ENCODE measurements at regions not wholly inside any gene's neighbourhood (a gene's known extent, or its start where the extent isn't known, plus 50 kb on each side); places are given as distances from the start of the nearest gene placed in this dataset.

DNA sequence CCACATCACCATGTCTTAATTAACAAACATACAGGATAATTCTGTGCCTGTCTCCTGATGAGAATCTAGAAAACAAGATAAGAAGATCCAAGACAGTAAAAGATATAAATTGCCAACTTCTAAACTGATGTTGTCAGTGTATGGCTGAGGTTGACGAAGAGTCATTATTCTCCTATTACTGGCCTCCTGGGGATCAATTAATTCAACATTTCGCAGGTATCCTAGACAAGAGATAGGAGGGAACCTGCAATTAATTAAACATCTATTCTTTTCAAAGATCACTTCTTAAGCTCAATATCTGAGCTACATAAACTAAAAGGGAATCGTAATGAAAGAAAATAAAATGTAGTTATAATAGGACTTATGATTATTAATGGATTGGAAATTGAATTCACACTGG lies 232.0 kb upstream of the GRIA1 start:
- DNase-seq = no peak
- no peak overlapping the region for H3K27ac Mint-ChIP-seq
- H3K9me3 Mint-ChIP-seq = no peaks in the 10 kb centered on the region
- Histone ChIP-seq H3K9me3 (ENCODE audit: control insufficient read depth, low read length) (no peaks in the 10 kb centered on the region), H3K27me3 (ENCODE audit: control insufficient read depth, insufficient read depth, low read length, poor library complexity, severe bottlenecking) (peaks cover 7% of the 10 kb centered on the region), H3K4me3 (ENCODE audit: low read length) (no peak overlapping the region), H3K9ac (ENCODE audit: extremely low read depth, low read length, poor library complexity, severe bottlenecking) (no peak overlapping the region), H3K4me1 (ENCODE audit: control insufficient read depth, insufficient read depth, low read length) (no peaks in the 10 kb centered on the region), H3K27ac (ENCODE audit: low read depth, low read length) (no peak overlapping the region), H3K36me3 (ENCODE audit: control insufficient read depth, insufficient read depth, low read length) (no peaks in the 10 kb centered on the region)
- H3K27me3 Mint-ChIP-seq (ENCODE audit: insufficient read depth) = no peaks in the 10 kb centered on the region
- TF ChIP-seq CTCF (conservative IDR thresholded peaks at IDR 0.05) = no peak
- 93 to 100% methylated on average over 1 to 3 of the region's 3 CpGs for WGBS, 2 experiments (ENCODE audit: insufficient coverage in 1 of 2, insufficient read length in 1 of 2)
- H3K36me3 Mint-ChIP-seq (ENCODE audit: low read depth) = no peaks in the 10 kb centered on the region
- no peak overlapping the region for H3K4me3 Mint-ChIP-seq
- no peaks in the 10 kb centered on the region for H3K4me1 Mint-ChIP-seq

- no peak overlapping the region for H3K4me3 Mint-ChIP-seq
- Histone ChIP-seq H3K27ac (ENCODE audit: low read depth, low read length) (no peak overlapping the region), H3K27me3 (ENCODE audit: control insufficient read depth, insufficient read depth, low read length, poor library complexity, severe bottlenecking) (peaks cover 7% of the 10 kb centered on the region), H3K36me3 (ENCODE audit: control insufficient read depth, insufficient read depth, low read length) (no peaks in the 10 kb centered on the region), H3K4me3 (ENCODE audit: low read length) (no peak overlapping the region), H3K4me1 (ENCODE audit: control insufficient read depth, insufficient read depth, low read length) (no peaks in the 10 kb centered on the region), H3K9me3 (ENCODE audit: control insufficient read depth, low read length) (no peaks in the 10 kb centered on the region), H3K9ac (ENCODE audit: extremely low read depth, low read length, poor library complexity, severe bottlenecking) (no peak overlapping the region)
- no peak overlapping the region for H3K27ac Mint-ChIP-seq
- no peaks in the 10 kb centered on the region for H3K36me3 Mint-ChIP-seq (ENCODE audit: low read depth)
- no peaks in the 10 kb centered on the region for H3K27me3 Mint-ChIP-seq (ENCODE audit: insufficient read depth)
- H3K9me3 Mint-ChIP-seq = no peaks in the 10 kb centered on the region
- TF ChIP-seq CTCF (conservative IDR thresholded peaks at IDR 0.05) = no peak
- DNase-seq = no peak
- H3K4me1 Mint-ChIP-seq = no peaks in the 10 kb centered on the region
Observed at GRCh38 chr5:153267506-153267905, 223.0 kb upstream of the GRIA1 start.

GRCh38 chr5:153275695-153276094 lies 214.8 kb upstream of the GRIA1 start:
- DNase-seq = no peak
- Histone ChIP-seq H3K9me3 (ENCODE audit: control insufficient read depth, low read length) (no peaks in the 10 kb centered on the region), H3K4me1 (ENCODE audit: control insufficient read depth, insufficient read depth, low read length) (no peaks in the 10 kb centered on the region), H3K9ac (ENCODE audit: extremely low read depth, low read length, poor library complexity, severe bottlenecking) (no peak overlapping the region), H3K27me3 (ENCODE audit: control insufficient read depth, insufficient read depth, low read length, poor library complexity, severe bottlenecking) (no peaks in the 10 kb centered on the region), H3K36me3 (ENCODE audit: control insufficient read depth, insufficient read depth, low read length) (no peaks in the 10 kb centered on the region), H3K27ac (ENCODE audit: low read depth, low read length) (no peak overlapping the region), H3K4me3 (ENCODE audit: low read length) (no peak overlapping the region)
- Mint-ChIP-seq H3K27ac (no peak overlapping the region), H3K27me3 (ENCODE audit: insufficient read depth) (no peaks in the 10 kb centered on the region), H3K4me1 (no peaks in the 10 kb centered on the region), H3K36me3 (ENCODE audit: low read depth) (no peaks in the 10 kb centered on the region), H3K4me3 (no peak overlapping the region), H3K9me3 (no peaks in the 10 kb centered on the region)
- 0 to 75% methylated on average over 1 to 3 of the region's 3 CpGs for WGBS, 2 experiments (ENCODE audit: insufficient coverage in 1 of 2, insufficient read length in 1 of 2)
- no peak for TF ChIP-seq CTCF (conservative IDR thresholded peaks at IDR 0.05)

Data from endodermal cell (in vitro differentiated cells).